Cardiac septum (tissue), 1 donor: ENCODE measurements at regions not wholly inside any gene's neighbourhood (a gene's known extent, or its start where the extent isn't known, plus 50 kb on each side); places are given as distances from the start of the nearest gene placed in this dataset.
A peak's percentile ranks its signal among the peaks of the same experiment; 100 is the strongest.

Source experiments
- DNase-seq: peaks from one replicate; pipeline ENCODE4 v3.0.0-alpha.2; 2020; ENCODE audit warnings: low spot score
- intact Hi-C: fragments of 100-400 bp; cut with DNase I; formaldehyde crosslinking; loops from one replicate; pipeline ENCODE4 v1.14.0; 2022
- donor health status: DM: no; HTN: no; CAD: no.

- no peak for DNase-seq
- intact Hi-C loops: no loop called here
Measured at GRCh38 chr15:93452537-93453211, 363.7 kb upstream of the RGMA start.

GRCh38 chr15:93451822-93452221 lies 362.8 kb upstream of the RGMA start:
- no peak for DNase-seq
- intact Hi-C loops: no loop called here

GRCh38 chr15:93451265-93451664 lies 362.3 kb upstream of the RGMA start:
- intact Hi-C loops: no loop called here
- DNase-seq: no peak

- no peak for DNase-seq
- intact Hi-C loops: no loop called here
Measured at GRCh38 chr15:93449798-93450197, 360.8 kb upstream of the RGMA start.

- DNase-seq: no peak
- intact Hi-C loops: no loop called here
Measured at GRCh38 chr15:93438310-93438709, 349.3 kb upstream of the RGMA start.

GRCh38 chr15:93432474-93432873 lies 343.5 kb upstream of the RGMA start:
- peak; percentile 36 for DNase-seq
- intact Hi-C loops: no loop called here

GRCh38 chr15:93428807-93429351 lies 339.9 kb upstream of the RGMA start:
- intact Hi-C loops: no loop called here
- peak; percentile 57 for DNase-seq

GRCh38 chr15:93428150-93428549 lies 339.1 kb upstream of the RGMA start:
- intact Hi-C loops: no loop called here

GRCh38 chr15:93424131-93424530 lies 335.1 kb upstream of the RGMA start:
- DNase-seq: no peak
- intact Hi-C loops: no loop called here

More at GRCh38 chr15:93428150-93428549, 339.1 kb upstream of the RGMA start:
- DNase-seq: no peak

- DNase-seq: peak; percentile 68
- intact Hi-C loops: no loop called here
Measured at GRCh38 chr15:93422476-93422875, 333.5 kb upstream of the RGMA start.

- intact Hi-C loops: no loop called here
- DNase-seq: peak; percentile 69
Measured at GRCh38 chr15:93420477-93420876, 331.5 kb upstream of the RGMA start.

GRCh38 chr15:93420050-93420452 lies 331.0 kb upstream of the RGMA start:
- DNase-seq: peak; percentile 33
- intact Hi-C loops: no loop called here

GRCh38 chr15:93418566-93418965 lies 329.6 kb upstream of the RGMA start:
- intact Hi-C loops: no loop called here
- peak; percentile 27 for DNase-seq

GRCh38 chr15:93417631-93418030 lies 328.6 kb upstream of the RGMA start:
- intact Hi-C loops: no loop called here
- DNase-seq: no peak

- DNase-seq: no peak
- intact Hi-C loops: no loop called here
Measured at GRCh38 chr15:93417156-93417555, 328.1 kb upstream of the RGMA start.

- intact Hi-C loops: no loop called here
- no peak for DNase-seq
Measured at GRCh38 chr15:93415576-93415975, 326.6 kb upstream of the RGMA start.

GRCh38 chr15:93414576-93415231 lies 325.7 kb upstream of the RGMA start:
- no peak for DNase-seq
- intact Hi-C loops: no loop called here

- intact Hi-C loops: no loop called here
- DNase-seq: no peak
Measured at GRCh38 chr15:93413745-93414144, 324.7 kb upstream of the RGMA start.

GRCh38 chr15:93399121-93399520 lies 310.1 kb upstream of the RGMA start:
- intact Hi-C loops: no loop called here
- DNase-seq: no peak

- intact Hi-C loops: no loop called here
- DNase-seq: no peak
Measured at GRCh38 chr15:93389211-93389610, 300.2 kb upstream of the RGMA start.

GRCh38 chr15:93384886-93385285 lies 295.9 kb upstream of the RGMA start:
- intact Hi-C loops: no loop called here
- DNase-seq: no peak
